Stimulated activated CD4-positive, alpha-beta T cell treated with anti-CD3 and anti-CD28 coated beads, Interleukin-2, amount 100 ng/mL, for 24 hours (primary cell): ENCODE measurements at regions not wholly inside any gene's neighbourhood (a gene's known extent, or its start where the extent isn't known, plus 50 kb on each side); places are given as distances from the start of the nearest gene placed in this dataset.
"Not testable (repeated sequence)": the region's sequence is repeated elsewhere in the genome, so short reads cannot be mapped to it uniquely, and the experiment has no call there.

Experiments
- DNase-seq, 2 donors: peaks; one replicate each; pipeline ENCODE4 v3.0.0-alpha.2; 2020

DNA sequence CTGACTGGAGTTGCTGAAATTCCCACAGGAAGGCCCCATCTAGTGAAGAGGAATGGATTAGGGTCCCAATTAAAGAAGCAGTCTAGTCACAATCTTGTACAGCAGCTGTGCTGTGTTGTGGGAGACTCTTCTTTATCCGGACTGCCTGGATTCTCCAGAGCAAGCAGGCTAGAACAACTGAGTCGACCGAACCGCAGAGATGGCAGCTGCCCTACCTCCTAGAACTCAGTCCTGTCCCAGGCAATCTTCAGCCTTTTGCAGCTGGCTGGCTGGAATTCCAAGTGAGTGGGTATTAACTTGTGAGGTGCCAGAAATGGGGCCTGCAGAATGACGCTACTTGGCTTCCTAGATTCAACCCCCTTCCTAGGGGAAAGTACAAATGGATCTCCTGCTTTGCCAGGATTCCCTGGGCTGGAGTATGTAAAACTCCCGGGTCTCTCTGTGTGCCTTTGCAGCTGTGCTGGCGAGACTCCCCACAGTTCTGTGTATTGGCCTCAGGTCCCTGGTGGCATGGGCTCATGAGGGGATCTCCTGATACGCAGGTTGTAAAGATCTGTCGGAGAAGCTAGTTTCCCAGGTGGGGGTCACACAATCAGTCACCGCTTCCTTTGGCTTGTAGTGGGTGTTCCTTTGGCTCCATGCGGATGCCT lies 1952.6 kb upstream of the LRRTM1 start:
- no peak for DNase-seq

DNA sequence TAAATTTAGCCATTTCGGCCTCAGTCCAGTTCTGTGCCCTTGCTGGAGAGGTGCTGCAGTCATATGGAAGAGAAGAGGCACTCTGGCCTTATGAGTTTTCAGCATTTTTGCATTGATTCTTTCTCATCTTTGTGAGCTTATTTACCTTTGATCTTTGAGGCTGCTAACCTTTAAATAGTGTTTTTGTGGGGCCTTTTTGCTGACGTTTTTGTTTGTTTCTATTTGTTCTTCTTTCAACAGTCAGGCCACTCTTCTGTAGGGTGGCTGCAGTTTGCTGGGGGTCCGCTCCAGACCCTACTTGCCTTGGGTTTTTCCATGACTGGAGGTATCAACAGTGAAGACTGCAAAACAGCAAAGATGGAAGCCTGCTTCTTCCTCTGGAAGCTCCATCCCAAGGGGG lies 1951.7 kb upstream of the LRRTM1 start:
- DNase-seq = no peak

DNA sequence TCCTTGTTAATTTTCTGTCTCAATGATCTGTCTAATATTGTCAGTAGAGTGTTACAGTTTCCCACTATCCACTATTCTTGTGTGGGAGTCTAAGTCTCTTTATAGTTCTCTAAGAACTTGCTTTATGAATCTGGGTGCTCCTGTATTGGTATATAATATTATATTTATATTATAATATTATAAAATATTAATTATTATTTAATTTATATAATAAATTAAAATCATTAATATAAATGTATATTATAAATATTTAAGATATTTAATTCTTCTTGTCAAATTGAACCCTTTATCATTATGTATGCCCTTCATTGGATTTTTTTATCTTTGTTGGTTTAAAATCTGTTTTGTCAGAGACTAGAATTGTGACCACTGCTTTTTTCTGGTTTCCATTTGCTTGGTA lies 1950.2 kb upstream of the LRRTM1 start:
- no peak for DNase-seq

DNA sequence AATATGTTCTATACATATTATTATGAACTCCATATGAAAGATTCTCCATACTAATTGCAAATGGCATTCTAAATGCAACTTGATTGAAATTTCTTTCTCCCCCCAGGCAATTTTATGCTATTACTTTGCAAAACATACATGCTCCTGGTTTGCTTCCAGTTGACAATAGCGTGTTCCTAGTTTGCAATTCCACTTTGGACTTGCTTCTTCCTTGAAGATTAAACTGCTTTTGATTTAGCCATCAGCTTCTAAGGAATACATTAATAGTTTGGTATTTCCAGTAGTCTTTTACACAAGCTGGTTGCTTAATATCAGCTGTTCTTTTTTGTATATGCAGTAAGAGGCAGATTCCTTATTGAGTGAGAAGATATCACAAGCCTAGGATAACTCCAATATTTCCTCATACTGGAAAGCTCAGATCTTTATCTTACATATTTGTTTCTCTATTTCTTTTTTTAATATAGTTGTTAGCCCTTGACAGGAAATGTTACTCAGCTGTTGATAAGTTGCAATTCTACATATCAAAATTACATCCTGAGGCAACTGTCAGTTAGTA lies 1941.7 kb upstream of the LRRTM1 start:
- DNase-seq = no peak

DNA sequence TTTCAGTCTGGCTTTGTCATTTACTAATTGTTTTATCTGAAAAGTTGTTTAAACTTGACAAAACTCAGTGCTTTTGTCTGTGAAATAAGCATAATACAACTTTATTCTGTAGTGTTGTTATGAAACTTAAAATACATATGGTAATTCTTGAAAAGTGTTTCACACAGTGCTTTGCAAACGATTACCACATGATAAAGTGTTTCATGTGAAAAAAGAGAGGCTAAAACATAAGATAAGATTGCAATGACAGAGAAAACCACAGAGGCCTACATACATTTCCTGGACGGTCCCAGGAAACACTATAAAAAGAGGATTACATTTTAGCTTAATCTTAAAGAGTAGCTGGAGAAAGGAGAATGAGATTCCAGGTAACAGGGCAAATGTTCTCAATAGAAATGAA lies 1934.6 kb upstream of the LRRTM1 start:
- no peak for DNase-seq

DNA sequence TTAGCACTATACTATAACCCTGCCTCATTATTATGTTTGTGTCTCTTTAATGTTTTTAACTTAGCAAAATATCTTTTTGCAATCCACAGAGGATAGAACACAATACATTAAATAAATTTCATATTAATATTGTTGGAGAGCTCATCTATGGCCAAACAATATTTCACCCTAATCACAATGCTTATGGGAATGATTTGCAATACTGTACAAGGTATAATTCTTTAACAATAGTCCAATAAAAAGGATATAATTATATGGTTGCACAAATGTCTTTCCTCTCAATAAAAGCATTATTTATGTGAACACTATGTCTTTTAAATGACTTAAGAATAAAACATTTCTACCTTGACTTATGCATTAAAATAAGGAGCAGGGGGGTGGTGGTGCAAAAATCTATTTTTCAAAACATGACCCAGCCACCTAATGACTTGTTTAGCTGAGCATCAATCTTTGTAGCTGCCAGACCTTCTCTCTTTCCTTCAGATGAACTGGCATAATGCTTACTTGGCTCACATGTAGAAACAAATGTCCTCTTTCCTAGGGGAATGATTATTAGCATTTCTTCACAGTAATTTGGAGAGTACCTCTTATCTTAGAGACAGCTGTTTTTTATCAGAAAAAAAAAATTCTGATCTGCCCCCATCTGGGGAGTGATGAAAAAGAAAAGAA lies 1933.6 kb upstream of the LRRTM1 start:
- DNase-seq = no peak

DNA sequence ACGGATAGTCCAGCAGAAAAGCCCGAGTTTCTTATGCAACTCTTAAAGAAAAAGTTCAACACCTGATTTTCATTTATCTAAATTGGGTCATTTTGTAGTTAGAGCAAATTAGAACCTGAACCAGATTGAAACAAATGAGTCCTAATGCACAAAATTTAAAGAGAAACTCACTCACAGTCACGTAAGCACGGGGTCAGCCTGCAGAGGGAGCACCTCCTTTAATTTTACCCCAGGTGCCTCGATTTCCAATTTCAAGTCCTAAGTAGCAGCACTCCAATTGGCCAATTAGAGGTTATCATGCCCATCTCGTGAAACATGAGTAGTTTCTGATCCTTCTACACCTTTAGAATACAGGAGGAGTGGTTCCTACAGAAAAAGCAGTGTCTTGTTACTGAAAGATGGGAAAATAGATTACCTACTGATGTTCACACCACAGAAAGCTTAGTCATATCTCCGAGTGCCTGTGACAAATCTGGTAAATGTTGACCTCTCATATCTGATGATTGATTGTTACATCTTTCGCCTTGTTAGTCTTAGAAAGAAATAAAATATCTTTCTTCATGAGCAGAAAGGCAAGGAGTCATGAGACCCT lies 1929.8 kb upstream of the LRRTM1 start:
- no peak for DNase-seq

DNA sequence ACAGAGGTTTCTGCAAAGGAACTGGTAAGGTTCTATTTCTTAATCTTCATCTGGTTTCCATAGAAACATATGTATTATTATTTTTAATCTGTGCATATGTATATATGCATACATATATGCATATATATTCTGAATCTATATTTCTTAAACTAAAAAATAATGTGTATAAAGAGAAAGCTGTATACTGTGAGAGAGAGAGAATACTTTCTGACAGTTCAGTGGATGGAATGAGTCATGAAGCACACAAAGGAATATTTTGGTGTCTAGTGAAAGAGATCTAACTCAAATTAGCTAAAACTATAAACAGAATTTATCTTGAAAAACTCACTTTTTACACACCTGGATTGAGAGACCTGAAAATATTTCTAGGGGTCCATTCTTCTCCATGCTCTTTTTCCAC lies 1929.3 kb upstream of the LRRTM1 start:
- no peak for DNase-seq

DNA sequence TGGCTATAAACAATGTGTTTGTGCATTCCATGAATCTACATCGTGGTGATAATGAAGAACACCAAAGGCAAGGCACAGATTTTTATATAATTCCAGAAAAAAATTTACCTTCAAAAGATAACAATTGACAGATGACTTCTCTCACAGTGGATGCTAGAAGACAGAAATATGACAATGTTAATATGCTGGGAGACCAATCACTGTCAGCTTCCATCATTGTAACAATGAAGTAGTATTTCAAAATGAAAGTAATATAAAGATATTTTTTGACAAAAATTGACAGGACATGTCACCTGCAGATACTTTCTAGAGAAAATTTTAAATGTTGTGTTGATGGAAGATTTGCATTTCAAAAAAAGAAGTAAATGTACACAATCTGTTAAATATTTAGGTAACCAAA lies 1925.9 kb upstream of the LRRTM1 start:
- no peak for DNase-seq

DNA sequence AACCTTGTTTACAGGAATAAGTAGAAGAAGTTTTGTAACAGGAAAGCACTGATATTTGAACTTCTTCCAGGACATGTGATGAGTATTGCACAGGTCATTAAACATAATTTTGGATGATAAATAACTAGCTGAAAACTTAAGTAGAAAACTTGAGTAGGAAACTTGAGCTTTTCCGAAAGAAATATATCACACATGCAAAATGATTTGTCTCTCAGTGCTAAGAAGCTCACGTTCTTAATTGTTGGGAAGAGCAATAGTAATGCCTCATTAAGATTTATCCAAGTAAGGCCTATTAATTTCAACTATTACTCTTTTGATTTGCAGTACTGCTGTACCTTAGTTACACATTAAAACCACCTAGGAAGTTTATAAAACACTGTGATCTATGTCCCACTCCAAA lies 1921.9 kb upstream of the LRRTM1 start:
- no peak for DNase-seq

DNA sequence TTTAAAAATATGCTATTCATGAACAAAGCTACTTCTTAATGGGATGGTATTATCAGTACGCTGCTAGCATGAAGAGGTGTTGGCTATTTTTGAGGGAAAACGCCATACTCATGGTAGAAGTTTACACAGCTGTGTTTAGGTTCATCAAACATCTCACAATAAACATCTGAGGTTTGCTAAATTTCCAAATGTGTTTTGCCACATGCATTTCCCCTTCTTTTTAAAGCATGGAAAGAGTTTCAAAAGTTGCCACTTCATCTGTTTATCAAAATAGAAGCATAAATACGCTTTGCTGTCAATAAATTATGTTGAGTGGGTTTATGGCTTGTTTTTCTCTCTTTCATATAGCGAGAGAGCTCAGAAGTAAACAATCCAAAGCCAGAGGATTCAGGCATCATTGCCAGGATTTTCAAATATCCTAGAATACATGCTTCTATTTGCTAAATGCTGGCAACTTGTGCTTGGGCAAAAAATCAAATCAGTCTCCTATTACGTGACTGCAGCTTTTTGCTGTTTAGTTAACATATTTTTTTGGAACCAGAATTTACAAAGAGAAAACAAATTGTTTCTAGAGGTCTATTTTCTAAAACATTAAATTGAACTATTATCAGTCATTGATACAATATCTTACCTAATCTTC lies 1919.9 kb upstream of the LRRTM1 start:
- DNase-seq = no peak

DNA sequence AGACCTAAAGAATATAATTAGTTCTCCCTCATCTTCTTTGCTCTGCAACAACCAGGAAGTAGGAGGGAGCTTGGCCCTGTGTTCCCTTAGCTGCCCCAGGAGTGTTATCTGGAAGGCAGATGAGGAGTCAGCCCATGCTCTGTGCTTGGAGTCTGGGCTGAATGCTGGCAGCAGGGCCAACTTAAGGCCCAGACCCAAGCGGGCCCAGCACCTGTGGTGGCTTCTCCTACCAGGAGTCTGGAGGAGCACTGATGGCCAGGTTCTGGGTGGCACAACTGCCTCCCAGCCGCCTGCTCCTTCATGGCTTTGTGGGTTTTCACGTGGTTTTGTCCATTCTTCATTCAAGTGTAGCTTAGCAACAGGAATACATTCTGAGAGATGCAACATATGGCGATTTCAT lies 1910.7 kb upstream of the LRRTM1 start:
- no peak for DNase-seq

DNA sequence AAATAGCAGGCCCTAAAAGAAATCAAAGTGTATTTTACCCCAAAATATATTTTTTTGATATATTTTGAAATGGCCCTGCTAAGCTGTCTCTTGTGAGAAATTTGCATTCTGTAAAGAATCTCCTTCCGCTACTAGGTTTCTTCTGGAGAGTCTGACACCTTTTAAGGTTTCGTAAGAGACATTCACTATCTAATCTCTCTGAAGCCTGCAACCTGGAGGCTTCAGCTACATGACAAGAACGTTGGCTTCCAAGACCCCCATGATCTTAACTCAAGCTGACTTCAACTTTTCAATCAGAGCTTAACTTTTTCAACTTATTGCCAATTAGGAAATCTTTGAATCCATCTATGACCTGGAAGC lies 1894.9 kb upstream of the LRRTM1 start:
- DNase-seq = no peak

DNA sequence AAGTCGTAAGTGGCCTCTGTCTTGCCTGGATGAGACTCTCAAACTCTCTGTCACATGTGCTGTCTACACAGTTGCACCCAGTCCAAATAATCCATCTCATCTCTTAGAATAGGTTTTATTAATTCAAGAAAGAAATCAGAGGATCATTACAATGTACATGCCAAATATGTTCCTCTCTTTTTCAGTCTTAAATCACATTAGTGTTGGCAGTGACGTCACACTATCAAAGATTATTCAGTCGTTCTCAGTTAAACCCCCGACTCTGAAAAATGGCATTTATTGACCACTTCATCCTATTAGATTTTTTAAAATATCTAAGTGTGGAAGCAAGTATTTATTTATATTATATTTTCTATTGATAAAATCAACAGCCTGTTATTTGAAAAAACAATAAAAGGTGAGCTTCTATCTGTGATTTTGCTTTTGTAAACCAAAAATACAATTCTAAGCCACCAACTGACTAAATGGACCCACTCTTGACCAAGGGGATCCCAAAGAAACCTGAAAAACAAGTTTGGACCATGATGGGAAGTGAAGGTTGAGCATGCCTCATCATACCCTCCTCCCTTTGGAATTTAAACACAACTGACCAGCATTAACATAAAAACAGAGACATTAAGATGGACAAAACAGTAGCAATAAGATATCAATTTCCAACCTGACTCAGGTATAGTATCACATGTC lies 1894.4 kb upstream of the LRRTM1 start:
- DNase-seq = no peak

DNA sequence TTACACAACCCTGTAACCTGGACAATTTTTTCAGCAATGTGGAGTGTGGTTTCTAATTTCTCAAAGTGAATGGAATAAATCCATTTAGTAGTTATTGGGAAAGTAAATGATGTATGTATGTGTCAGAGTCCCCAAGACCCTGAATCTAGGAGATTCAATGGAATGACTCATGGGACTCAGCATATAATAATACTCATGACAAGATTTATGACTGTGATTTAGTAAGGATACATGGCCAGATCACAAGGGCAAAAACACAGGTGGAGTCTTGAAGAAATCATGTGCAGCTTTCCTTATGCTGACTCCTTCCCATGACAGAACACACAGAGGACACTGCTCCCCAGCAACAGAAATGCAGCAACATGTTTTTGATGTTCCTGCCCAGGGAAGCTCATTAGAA lies 1877.7 kb upstream of the LRRTM1 start:
- no peak for DNase-seq

DNA sequence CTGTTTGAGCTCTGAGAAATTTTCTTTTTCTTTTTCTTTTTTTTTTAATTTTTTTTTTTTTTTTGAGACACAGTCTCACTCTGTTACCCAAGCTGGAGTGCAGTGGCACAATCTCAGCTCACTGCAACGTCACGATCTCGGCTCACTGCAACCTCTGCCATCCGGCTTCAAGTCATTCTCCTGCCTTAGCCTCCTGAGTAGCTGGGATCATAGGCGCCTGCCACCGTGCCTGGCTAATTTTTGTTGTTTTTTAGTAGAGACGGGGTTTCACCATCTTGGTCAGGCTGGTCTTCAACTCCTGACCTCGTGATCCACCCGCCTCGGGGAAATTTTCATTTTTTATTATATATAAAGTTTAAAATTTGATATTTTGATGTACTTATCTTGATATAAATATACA lies 1870.7 kb upstream of the LRRTM1 start:
- DNase-seq = not testable (repeated sequence)

DNA sequence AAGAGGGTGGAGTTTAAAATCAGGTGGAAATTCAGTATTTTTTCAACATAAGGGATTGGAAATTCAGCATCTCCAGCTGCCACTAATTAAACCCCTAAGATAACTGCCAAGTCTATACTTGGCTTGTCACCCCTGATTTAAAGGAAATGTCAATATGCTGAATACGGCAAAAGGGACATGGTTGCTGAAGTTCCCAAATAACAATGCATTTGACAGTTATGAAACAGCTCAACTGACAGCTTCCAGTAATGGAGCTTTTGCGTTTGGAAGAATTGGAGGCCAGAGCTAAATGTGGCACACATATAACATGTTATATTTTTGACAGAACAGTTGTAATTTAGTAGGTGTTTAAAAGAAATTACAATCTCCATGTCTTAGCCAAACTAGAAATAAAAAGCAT lies 1867.9 kb upstream of the LRRTM1 start:
- DNase-seq = no peak

DNA sequence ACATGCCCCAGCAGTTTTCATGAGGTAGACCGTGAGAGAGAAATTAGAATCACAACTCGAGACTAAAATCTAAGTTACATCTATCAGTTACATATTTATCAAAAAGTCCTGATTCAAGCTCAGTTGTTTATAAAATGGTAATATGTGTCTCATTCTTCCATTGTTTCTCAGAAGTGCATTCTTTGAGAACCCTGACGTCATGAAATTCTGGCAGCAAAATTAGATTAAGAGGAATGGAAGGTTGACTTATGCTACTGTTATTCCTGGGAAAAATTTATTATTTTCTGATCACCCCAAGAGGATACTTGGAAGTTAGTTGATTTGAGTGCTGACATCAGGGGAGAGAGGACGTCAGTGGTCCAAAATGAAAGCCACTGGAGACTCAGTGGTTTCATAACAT lies 1864.8 kb upstream of the LRRTM1 start:
- no peak for DNase-seq

DNA sequence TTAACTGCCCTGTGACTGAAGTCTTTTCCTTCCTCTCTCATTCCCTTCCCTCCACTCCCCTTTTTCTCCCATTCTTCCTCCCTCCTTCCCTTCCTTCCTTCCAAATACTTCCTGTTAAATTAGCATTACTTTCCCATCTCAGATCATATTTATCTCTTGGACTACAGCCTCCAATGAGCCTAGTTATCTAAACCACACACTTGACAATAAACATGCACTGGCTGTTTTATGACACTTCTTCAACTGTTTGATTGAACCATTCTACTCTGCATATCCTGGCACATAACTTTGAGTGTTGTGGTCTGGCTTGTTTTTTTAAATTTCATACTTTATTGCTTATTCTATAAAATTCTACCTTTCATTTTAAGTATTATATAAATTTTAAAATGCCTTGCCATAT lies 1860.8 kb upstream of the LRRTM1 start:
- DNase-seq = no peak

DNA sequence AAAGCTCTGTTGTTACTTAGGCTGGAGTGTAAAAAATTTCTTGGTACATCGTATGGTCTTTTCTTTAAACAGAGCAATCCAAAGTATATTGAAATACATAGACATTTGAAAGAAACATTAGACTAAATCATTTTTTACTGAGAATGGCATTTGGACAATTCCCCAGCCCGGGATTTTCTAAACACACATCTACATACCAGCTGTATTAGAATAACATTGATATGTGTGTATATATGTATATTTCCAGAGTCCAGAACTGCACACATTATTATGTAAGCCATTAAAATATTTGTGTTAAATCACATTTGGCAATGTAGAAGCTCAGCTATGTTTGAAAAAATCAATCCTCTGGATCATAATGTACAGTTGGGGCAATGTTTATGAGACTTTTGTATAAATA lies 1853.6 kb upstream of the LRRTM1 start:
- DNase-seq = no peak

DNA sequence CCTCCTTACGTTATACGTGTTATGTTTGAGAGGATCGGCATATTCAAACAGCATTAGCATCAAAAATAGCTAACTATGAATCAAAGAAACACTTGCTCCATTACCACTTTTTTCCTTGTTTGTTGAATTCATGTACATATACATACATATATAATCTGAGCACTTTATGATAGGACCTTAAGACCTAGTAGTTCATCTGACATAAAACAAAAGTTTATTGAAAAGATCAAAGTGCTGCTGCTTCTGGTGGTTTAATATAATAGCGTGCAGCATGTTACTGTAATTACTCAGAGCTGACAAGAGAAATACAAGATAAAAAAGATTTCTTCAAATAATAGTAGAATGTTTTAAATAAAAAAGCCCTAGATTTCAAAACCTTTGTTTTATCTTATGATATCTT lies 1850.9 kb upstream of the LRRTM1 start:
- DNase-seq = no peak

DNA sequence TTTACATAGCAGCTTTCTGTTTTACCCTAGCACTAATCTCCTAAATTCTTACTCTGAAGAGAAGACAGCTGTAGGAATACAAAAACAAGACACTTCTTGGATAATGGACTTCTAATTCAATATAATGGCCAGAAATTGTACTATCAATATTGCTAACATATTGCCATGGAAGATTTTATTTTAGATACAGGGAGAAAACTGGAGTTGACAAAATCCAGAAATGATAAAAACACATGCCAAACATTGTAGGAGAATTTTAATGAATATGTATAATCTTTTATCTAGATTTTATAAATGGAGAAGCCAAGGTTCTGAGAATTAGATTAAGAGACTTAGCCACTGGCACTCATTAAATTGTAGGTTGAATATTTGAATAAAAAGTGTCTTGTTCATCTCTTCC lies 1838.8 kb upstream of the LRRTM1 start:
- DNase-seq = no peak

DNA sequence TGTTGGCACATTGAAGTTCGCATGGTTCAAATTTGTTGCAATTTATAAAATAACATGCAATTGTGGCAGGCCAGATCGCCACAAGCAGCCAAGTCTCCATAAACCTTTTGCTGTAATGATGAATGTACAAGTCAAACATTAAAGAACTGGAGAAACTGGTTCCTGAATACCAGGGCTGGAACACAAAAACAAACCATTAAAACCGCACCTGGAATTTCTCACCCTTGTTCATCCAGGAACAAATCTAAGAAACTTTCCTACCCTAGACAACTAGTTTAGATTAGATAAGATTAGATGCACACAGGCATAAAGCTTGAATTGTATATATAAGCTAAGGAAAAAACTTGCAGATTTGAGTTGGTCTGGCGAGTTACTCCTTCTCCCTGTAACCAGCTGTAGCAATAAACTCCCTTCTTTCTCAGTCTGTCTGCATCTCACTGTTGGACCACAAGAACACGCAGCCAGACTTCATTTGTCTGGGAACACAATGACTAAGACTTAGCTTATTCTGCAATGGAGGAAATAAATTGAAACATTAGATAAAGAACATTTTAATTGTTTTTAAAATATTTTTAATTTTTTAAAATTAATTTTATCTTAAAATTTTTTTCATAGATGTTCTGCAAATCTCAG lies 1835.5 kb upstream of the LRRTM1 start:
- no peak for DNase-seq
